Body of pancreas (tissue), 4 donors: ENCODE measurements at regions not wholly inside any gene's neighbourhood (a gene's known extent, or its start where the extent isn't known, plus 50 kb on each side); places are given as distances from the start of the nearest gene placed in this dataset.

Experiments used
- CTCF ChIP-seq, 7 experiments: fragments of 450-650 bp in 4 of 7; fragments of 200-600 bp in 3 of 7; sonication (generic) in 3 of 7; IDR thresholded peaks; one replicate each; pipeline ENCODE4 v1.5.1; 2016 to 2019; ENCODE audit warnings: antibody characterized with exemption in 7 of 7
- POLR2A ChIP-seq, 3 donors: fragments of 450-650 bp; IDR thresholded peaks; one replicate each; pipeline ENCODE4 v1.6.1; 2016; ENCODE audit warnings: antibody characterized with exemption in 3 of 3, mild to moderate bottlenecking in 2 of 3

- TF ChIP-seq POLR2A (IDR thresholded peaks at IDR 0.05) (no peak), CTCF (IDR thresholded peaks at IDR 0.05) (no peak)
Measured at GRCh38 chr18:38263066-38263465, 697.5 kb upstream of the CELF4 start.
